Caco-2 (cell line): ENCODE measurements at regions not wholly inside any gene's neighbourhood (a gene's known extent, or its start where the extent isn't known, plus 50 kb on each side); places are given as distances from the start of the nearest gene placed in this dataset.

Source experiments
- BruUV-seq: library from RNA; stranded (reverse); fragments of 400-500 nt; replicated peaks from 2 replicates; lab custom pipeline; 2021; lab: Mats Ljungman, UMichigan
- CTCF ChIA-PET: fragments of 300-600 bp; sonication (Branson Sonifier 250); formaldehyde crosslinking; loops from one replicate; lab custom pipeline; 2022; ENCODE audit warnings: antibody characterized with exemption; lab: Charles Lee
- POLR2A ChIA-PET: fragments of 300-600 bp; sonication (Branson Sonifier 250); formaldehyde crosslinking; loops from one replicate; lab custom pipeline; 2022; ENCODE audit warnings: antibody characterized with exemption; lab: Charles Lee
- DNase-seq, 2 experiments: peaks; one replicate each; pipeline versions ENCODE4 v3.0.0 to v3.0.0-alpha.2; 2020 to 2022
- H3K27me3 ChIP-seq: replicated peaks from 2 replicates; pipeline ENCODE4 v1.6.0; 2011; ENCODE audit warnings: low read length; ENCODE audit not compliant: control insufficient read depth, insufficient read depth
- H3K36me3 ChIP-seq: 2 replicates; pipeline ENCODE4 v1.5.1; 2011; ENCODE audit warnings: low read length; ENCODE audit not compliant: control insufficient read depth, insufficient read depth
- H3K4me1 ChIP-seq: fragments of 250-450 bp; sonication (Bioruptor Pico); 2 replicates; pipeline ENCODE4 v1.5.1; 2020; ENCODE audit warnings: mild to moderate bottlenecking
- H3K4me3 ChIP-seq: 2 replicates; pipeline ENCODE4 v1.5.1; 2011; ENCODE audit warnings: low read depth, mild to moderate bottlenecking, control low read depth, low read length
- H3K9me3 ChIP-seq: fragments of 250-450 bp; sonication (Bioruptor Pico); 2 replicates; pipeline ENCODE4 v1.5.1; 2020; ENCODE audit warnings: mild to moderate bottlenecking, moderate library complexity
- H3K27ac Mint-ChIP-seq: one replicate; pipeline ENCODE4 v1.8.0; 2022; ENCODE audit warnings: mixed read lengths; ENCODE audit not compliant: unreplicated experiment
- H3K27me3 Mint-ChIP-seq: one replicate; pipeline ENCODE4 v1.8.0; 2022; ENCODE audit warnings: mixed read lengths; ENCODE audit not compliant: insufficient read depth, unreplicated experiment
- H3K36me3 Mint-ChIP-seq: one replicate; pipeline ENCODE4 v1.8.0; 2022; ENCODE audit warnings: mild to moderate bottlenecking, mixed read lengths; ENCODE audit not compliant: insufficient read depth, unreplicated experiment
- H3K4me1 Mint-ChIP-seq: one replicate; pipeline ENCODE4 v1.8.0; 2022; ENCODE audit warnings: low read depth, mixed read lengths; ENCODE audit not compliant: unreplicated experiment
- H3K4me3 Mint-ChIP-seq: one replicate; pipeline ENCODE4 v1.8.0; 2022; ENCODE audit warnings: mild to moderate bottlenecking, moderate library complexity, mixed read lengths; ENCODE audit not compliant: unreplicated experiment
- H3K9me3 Mint-ChIP-seq: one replicate; pipeline ENCODE4 v1.8.0; 2022; ENCODE audit warnings: mixed read lengths; ENCODE audit not compliant: unreplicated experiment
- intact Hi-C: fragments of 100-400 bp; cut with micrococcal nuclease; formaldehyde crosslinking; loops from one replicate; pipeline ENCODE4 v1.10.0; 2022; ENCODE audit not compliant: unreplicated experiment
- TF ChIP-seq, protein P1 (sequence below), 2 experiments: fragments of 200-600 bp in 1 of 2; IDR thresholded peaks; 1 replicate in 1 of 2; 2 replicates in 1 of 2; pipeline versions ENCODE4 v1.5.1 to v1.8.0; 2011 to 2022; ENCODE audit warnings: antibody characterized with exemption in 1 of 2, control low read depth in 1 of 2, inconsistent platforms in 1 of 2, low read depth in 1 of 2, low read length in 1 of 2, mild to moderate bottlenecking in 1 of 2, moderate library complexity in 1 of 2; ENCODE audit not compliant: insufficient read depth in 1 of 2, severe bottlenecking in 1 of 2, unreplicated experiment in 1 of 2

GRCh38 chr7:26515314-26515842, 223.7 kb downstream of the SNX10 start:
- Histone ChIP-seq H3K9me3 (no peaks in the 10 kb centered on the region), H3K4me1 (no peaks in the 10 kb centered on the region), H3K36me3 (no peaks in the 10 kb centered on the region), H3K27me3 (no peaks in the 10 kb centered on the region; the same call in 1 of the 2 replicates), H3K4me3 (no peak overlapping the region)
- Mint-ChIP-seq H3K4me3 (no peak overlapping the region), H3K36me3 (no peaks in the 10 kb centered on the region), H3K4me1 (no peaks in the 10 kb centered on the region), H3K27ac (no peak overlapping the region), H3K27me3 (peaks cover 21% of the 10 kb centered on the region), H3K9me3 (no peaks in the 10 kb centered on the region)
- DNase-seq = no peak
- intact Hi-C loops = no loop called here
- TF ChIP-seq, protein P1, sequence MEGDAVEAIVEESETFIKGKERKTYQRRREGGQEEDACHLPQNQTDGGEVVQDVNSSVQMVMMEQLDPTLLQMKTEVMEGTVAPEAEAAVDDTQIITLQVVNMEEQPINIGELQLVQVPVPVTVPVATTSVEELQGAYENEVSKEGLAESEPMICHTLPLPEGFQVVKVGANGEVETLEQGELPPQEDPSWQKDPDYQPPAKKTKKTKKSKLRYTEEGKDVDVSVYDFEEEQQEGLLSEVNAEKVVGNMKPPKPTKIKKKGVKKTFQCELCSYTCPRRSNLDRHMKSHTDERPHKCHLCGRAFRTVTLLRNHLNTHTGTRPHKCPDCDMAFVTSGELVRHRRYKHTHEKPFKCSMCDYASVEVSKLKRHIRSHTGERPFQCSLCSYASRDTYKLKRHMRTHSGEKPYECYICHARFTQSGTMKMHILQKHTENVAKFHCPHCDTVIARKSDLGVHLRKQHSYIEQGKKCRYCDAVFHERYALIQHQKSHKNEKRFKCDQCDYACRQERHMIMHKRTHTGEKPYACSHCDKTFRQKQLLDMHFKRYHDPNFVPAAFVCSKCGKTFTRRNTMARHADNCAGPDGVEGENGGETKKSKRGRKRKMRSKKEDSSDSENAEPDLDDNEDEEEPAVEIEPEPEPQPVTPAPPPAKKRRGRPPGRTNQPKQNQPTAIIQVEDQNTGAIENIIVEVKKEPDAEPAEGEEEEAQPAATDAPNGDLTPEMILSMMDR (IDR thresholded peaks at IDR 0.05; ENCODE audit: insufficient read depth in 1 of 2, low read depth in 1 of 2, low read length in 1 of 2, severe bottlenecking in 1 of 2, unreplicated experiment in 1 of 2) = no peak
- CTCF ChIA-PET = interaction anchor here (0.7 kb wide), 1 partner anchor 17 kb away, joined by 3 read pairs; no protein-coding TSS in a partner anchor
- no TSS peak for BruUV-seq
- POLR2A ChIA-PET = no interaction called here

DNA sequence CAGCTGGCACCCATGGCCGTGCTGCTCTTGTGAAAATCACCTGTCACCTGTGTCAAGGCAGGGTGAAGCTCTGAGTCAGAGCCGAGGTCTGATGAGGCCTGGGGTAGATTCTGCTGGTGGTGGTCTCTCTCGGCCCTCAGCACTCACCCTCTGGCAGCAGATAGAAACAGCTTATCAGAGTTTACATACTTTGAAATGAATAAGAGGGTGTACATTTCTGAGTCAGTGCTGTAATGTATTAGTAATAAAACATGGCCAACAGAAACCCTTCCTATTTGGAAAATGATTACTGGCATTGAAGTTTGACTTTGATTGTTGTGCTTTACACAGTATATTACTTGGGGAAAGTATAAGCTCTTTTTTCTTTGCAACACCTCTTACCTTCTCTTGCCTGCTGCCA, 228.8 kb downstream of the SNX10 start:
- H3K4me3 Mint-ChIP-seq = no peak overlapping the region
- H3K27ac Mint-ChIP-seq = no peak overlapping the region
- TF ChIP-seq, protein P1 (IDR thresholded peaks at IDR 0.05; ENCODE audit: insufficient read depth in 1 of 2, low read depth in 1 of 2, low read length in 1 of 2, severe bottlenecking in 1 of 2, unreplicated experiment in 1 of 2) = no peak
- H3K36me3 Mint-ChIP-seq = no peaks in the 10 kb centered on the region
- Histone ChIP-seq H3K4me1 (no peaks in the 10 kb centered on the region), H3K36me3 (no peaks in the 10 kb centered on the region), H3K9me3 (0 out of 2 replicates have a peak, but pooled peaks cover 4% of the 10 kb centered on the region), H3K27me3 (no peaks in the 10 kb centered on the region), H3K4me3 (no peak overlapping the region)
- no peaks in the 10 kb centered on the region for H3K4me1 Mint-ChIP-seq
- BruUV-seq = no TSS peak
- no peaks in the 10 kb centered on the region for H3K9me3 Mint-ChIP-seq
- H3K27me3 Mint-ChIP-seq = peaks cover 23% of the 10 kb centered on the region
- intact Hi-C loops = no loop called here
- ChIA-PET POLR2A (no interaction called here), CTCF (no interaction called here)
- DNase-seq = no peak

GRCh38 chr7:26522633-26523032, 231.0 kb downstream of the SNX10 start:
- H3K27ac Mint-ChIP-seq = no peak overlapping the region
- TF ChIP-seq, protein P1 (IDR thresholded peaks at IDR 0.05; ENCODE audit: insufficient read depth in 1 of 2, low read depth in 1 of 2, low read length in 1 of 2, severe bottlenecking in 1 of 2, unreplicated experiment in 1 of 2) = no peak
- no peaks in the 10 kb centered on the region for H3K9me3 Mint-ChIP-seq
- POLR2A ChIA-PET = no interaction called here
- H3K4me1 Mint-ChIP-seq = no peaks in the 10 kb centered on the region
- H3K4me3 Mint-ChIP-seq = no peak overlapping the region
- Histone ChIP-seq H3K27me3 (no peaks in the 10 kb centered on the region; the same call in 1 of the 2 replicates), H3K36me3 (no peaks in the 10 kb centered on the region), H3K9me3 (0 out of 2 replicates have a peak, but pooled peaks cover 4% of the 10 kb centered on the region), H3K4me3 (no peak overlapping the region), H3K4me1 (no peaks in the 10 kb centered on the region)
- BruUV-seq = no TSS peak
- CTCF ChIA-PET = no interaction called here
- H3K27me3 Mint-ChIP-seq = peaks cover 21% of the 10 kb centered on the region
- intact Hi-C loops = no loop called here
- no peak for DNase-seq
- no peaks in the 10 kb centered on the region for H3K36me3 Mint-ChIP-seq
